GM12874 (cell line): ENCODE measurements at regions not wholly inside any gene's neighbourhood (a gene's known extent, or its start where the extent isn't known, plus 50 kb on each side); places are given as distances from the start of the nearest gene placed in this dataset.

Experiments used
- TF ChIP-seq, protein P1 (sequence below): IDR thresholded peaks from 2 replicates; pipeline ENCODE4 v1.5.1; 2011; ENCODE audit warnings: low read depth, mild to moderate bottlenecking, control low read depth, low read length, moderate library complexity; ENCODE audit not compliant: insufficient read depth

DNA sequence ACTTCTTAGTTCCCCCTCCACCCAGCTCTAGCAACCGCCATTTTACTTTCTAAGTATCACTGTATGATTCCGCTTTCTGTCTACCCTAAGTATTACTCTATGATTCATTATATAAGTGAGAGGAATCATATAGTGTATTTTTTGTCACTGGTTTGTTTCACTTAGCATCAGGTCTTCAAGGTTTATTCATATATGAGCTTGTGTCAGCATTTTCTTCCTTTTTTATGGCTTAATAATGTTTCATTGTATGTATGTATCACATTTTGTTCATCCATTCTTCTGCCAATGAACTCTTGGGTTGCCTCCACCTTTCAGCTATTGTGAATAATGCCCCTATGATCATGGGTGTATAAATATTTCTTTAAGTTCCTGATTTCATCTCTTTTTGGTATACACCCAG lies 222.8 kb downstream of the SNCAIP start:
- TF ChIP-seq, protein P1, sequence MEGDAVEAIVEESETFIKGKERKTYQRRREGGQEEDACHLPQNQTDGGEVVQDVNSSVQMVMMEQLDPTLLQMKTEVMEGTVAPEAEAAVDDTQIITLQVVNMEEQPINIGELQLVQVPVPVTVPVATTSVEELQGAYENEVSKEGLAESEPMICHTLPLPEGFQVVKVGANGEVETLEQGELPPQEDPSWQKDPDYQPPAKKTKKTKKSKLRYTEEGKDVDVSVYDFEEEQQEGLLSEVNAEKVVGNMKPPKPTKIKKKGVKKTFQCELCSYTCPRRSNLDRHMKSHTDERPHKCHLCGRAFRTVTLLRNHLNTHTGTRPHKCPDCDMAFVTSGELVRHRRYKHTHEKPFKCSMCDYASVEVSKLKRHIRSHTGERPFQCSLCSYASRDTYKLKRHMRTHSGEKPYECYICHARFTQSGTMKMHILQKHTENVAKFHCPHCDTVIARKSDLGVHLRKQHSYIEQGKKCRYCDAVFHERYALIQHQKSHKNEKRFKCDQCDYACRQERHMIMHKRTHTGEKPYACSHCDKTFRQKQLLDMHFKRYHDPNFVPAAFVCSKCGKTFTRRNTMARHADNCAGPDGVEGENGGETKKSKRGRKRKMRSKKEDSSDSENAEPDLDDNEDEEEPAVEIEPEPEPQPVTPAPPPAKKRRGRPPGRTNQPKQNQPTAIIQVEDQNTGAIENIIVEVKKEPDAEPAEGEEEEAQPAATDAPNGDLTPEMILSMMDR, result no peak

DNA sequence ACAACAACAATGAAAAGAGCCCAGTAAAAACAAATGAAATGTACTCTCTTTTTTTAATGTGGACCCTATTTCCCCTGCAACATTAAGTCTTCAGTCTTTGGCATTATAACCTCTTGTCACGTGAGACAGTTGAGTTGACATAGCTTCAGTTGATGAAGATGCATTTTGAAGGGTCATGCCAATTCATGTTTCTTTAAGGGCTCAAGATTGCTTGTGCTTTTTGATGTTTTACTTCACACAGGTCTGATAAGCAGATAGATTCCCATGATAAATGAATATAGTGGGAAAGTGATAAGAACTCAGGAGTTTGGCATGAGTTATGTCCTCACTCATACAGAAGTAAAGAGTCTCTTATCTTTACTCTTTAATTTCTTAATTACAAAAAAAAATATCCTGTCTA lies 229.4 kb downstream of the SNCAIP start:
- TF ChIP-seq, protein P1, result no peak

DNA sequence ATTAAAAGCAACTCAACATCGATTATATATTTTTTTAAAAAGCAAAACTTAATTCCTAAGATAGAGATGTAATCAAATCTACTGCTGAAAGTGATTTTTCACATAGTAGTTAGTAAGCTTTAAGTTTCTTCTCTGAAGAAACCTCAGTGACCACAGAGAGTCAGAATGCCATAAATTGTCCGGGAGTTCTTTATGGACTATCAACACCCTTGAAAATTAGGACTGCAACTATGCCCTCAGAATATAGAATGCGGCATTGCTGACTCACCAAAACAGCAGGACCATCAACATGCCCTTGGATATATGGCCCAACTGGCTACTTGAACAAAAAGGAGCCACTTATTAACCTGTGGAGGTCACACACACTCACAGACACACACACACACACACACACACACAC lies 228.9 kb upstream of the SNX2 start:
- TF ChIP-seq, protein P1, result no peak

DNA sequence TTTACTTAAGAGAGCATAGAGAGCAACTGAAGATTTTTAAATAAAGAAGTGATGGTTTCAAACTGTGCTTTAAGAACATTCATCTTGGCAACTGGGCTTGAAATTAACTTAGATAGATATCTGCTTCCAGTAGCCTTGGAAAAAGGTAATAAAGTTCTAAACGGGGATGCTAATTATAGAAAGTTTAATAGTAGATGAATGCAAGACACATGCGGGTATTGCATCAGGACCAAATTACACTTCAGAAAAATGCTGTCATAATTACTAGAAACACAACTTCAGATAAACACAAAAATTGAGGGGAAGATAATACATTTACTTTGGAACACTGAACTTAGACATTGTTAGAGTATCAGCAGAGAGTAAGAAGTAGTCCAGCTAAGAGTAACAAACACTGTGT lies 227.7 kb upstream of the SNX2 start:
- TF ChIP-seq, protein P1, result no peak

DNA sequence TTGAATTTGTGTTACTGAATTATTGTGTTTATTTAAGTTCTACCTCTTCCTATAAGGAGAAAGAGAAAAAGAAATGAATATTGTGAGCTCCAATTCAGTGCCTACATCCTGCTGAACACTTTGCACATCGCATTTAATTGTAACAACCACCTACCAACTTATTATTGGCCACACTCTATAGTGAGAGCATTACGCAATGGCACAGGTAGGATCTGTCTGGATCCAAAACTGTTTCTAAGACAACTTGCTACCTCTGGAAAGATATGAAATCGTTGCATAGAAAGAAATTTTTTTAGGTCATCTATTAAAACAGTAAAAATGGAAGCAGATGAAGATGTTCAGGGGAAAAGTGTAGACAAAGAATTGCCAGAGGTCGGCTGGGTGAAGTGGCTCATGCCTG lies 227.2 kb upstream of the SNX2 start:
- TF ChIP-seq, protein P1, result no peak

DNA sequence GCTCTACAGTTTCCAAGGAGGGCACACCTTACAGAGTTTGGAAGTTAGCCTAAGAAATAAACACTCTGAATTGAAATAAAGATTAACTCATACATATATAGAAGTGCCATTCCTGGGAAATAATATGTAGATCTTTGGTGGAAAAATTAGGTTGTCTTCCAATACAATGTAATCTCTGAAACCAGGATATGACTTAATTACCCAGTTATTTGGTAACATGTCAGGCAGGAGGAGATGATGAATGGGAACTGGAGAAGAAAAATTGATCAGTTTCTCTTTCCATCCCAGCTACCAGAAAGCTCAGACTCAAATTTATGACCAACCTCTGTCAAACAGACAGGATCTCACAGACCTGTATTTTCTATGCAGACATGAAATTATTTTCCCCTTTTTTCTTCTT lies 215.2 kb upstream of the SNX2 start:
- TF ChIP-seq, protein P1, result no peak

DNA sequence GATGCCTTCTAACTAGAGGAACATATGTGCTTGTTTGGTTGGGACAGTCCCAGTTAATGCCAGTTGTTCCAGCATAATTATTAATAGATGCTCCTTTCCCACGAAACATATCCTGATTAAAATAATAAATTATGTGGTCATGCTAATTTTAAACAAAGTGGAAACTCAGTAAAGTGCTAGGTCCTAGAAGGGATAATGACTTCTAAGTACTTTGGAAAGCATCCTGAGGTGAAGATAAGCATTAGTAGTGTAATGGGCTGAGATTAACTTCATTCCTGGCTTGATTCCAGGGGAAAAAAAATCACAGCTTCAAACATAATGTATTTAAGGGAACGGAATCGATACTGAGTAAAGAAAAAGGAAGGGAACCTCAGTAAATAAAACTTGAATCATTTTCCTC lies 213.7 kb upstream of the SNX2 start:
- TF ChIP-seq, protein P1, result no peak

DNA sequence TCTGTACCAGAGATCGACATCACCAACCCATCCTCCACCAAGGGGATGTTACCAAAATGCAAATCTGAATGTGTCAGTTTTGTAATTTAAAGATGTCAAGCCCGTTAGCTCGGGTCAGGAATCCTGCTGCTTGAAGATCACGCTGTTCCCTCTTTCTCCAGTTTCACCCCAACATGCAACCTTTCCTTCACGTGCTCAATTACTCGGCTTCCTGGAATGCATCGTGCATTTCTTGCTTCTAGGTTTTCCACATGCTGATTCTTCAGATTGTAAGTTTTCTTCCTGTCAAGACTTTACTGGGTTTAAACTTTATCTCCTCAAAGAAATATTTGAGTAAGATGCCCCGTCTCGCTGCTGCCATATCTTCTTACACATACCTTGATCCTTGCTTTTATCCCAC lies 209.5 kb upstream of the SNX2 start:
- TF ChIP-seq, protein P1, result no peak
